HEK293 (cell line): ENCODE measurements at regions not wholly inside any gene's neighbourhood (a gene's known extent, or its start where the extent isn't known, plus 50 kb on each side); places are given as distances from the start of the nearest gene placed in this dataset.

ENCODE experiments used
- ZEB2 ChIP-seq: fragments of 450-650 bp; formaldehyde crosslinking; IDR thresholded peaks from 2 replicates; pipeline ENCODE4 v1.5.1; 2016; ENCODE audit warnings: missing biosample characterization, missing genetic modification characterization
- ZNF24 ChIP-seq: fragments of 450-650 bp; formaldehyde crosslinking; IDR thresholded peaks from 2 replicates; pipeline ENCODE4 v1.5.1; 2016; ENCODE audit warnings: missing biosample characterization, missing genetic modification characterization
- ZNF610 ChIP-seq: fragments of 450-650 bp; formaldehyde crosslinking; IDR thresholded peaks from 2 replicates; pipeline ENCODE4 v1.5.1; 2016; ENCODE audit warnings: missing biosample characterization, missing genetic modification characterization, borderline replicate concordance
- ZNF677 ChIP-seq: fragments of 450-650 bp; IDR thresholded peaks from 2 replicates; pipeline ENCODE4 v1.5.0; 2018; ENCODE audit warnings: missing biosample characterization, mild to moderate bottlenecking, missing genetic modification characterization, moderate library complexity

DNA sequence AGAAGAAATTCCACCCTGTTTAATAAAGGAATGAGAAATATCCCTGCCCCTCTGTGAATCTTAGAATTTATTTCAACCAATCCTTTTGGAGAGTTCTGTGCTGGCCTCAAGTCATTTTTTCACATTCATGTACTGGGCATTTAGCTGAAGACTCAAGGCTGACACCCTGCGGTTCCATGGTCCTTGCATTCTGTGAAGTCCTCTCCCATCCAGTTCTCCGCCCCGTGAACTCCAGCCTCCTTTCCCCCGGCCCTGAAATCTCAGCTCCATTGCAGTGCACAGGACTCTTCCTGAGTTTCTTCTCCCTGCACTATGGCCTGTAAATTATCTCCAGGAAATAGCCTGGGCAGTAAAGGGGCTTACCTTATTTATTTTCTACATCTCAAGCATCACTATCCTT lies 183.0 kb upstream of the KCND2 start:
- TF ChIP-seq ZEB2 (tag by site-specific recombination): no peak
- TF ChIP-seq ZNF677: no peak
- no peak for TF ChIP-seq ZNF610 (tag by site-specific recombination)
- TF ChIP-seq ZNF24 (tag by site-specific recombination): no peak
